ENCODE measurements at regions not wholly inside any gene's neighbourhood (a gene's known extent, or its start where the extent isn't known, plus 50 kb on each side); places are given as distances from the start of the nearest gene placed in this dataset.

GRCh38 chr18:5604778-5605177 is 61.0 kb upstream of the EPB41L3 start:
- TF ChIP-seq CTCF (IDR thresholded peaks at IDR 0.05) (no peak), EP300 (IDR thresholded peaks at IDR 0.05) (no peak), POLR2A (IDR thresholded peaks at IDR 0.05) (no peak)

Data from ovary (tissue), 3 donors.